ENCODE measurements at regions not wholly inside any gene's neighbourhood (a gene's known extent, or its start where the extent isn't known, plus 50 kb on each side); places are given as distances from the start of the nearest gene placed in this dataset.

DNA sequence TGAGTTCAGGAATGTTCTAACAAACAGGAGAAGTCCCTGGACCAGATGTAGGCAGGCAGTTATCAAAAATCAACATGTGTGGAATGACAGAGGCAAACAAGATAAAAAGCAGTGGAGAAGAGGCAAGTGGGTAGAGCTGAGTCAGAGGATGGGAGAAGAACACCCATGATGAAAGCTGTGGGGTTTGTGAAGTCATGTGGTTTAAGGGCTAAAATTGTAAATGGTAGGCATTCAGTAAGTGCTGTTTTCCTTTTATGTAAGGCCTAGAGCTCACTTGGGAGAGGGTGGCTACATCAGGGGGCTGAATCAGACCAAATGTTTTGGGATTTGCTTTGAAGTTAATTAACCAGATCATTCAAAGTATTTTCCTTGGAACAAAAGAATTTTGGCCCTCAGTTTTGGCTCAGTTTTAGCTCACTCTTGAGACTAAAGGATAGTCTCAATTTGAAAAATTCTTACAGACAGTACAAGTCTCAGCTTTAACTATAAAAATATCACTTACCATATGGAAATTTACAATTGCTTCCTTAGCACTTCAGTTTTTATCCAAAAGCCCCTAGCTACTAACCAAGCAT lies 114.5 kb upstream of the PCDH7 start:
- DNase-seq: no peak

DNA sequence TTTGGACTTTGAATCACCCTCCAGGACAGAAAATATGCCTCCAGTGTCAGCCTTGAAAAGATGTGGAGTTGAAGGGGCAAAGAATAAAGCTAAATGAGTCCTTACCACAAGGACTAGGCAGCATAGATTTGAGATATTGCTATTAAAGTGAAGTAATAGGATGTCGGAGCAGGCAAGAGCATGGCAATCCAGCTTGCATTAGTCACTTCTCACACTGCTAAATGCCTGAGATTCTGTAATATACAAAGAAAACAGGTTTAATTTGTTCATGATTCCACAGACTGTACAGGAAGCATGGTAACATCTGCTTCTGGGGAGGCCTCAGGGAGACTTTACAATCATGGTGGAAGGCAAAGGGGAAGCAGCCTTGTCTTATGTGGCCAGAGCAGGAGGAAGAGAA lies 109.8 kb upstream of the PCDH7 start:
- DNase-seq: no peak

DNA sequence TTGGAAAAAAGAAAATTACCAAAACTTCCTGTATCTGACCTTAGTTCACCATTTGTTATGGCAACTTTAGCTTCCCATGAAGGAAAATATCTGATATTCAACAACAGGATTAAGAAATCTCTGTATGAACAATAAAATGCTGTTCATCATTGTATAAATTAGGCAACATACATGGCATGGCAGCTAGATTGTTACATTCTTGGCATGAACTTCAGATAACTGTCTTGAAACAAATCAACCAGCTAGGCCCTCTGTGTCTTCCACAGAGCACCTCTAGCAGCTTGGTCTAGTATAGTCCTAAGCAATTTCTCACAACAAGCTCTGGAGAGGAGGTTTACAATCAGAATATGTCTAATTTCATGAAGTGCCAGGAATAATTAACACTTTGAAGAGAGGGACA lies 105.4 kb upstream of the PCDH7 start:
- DNase-seq: no peak

DNA sequence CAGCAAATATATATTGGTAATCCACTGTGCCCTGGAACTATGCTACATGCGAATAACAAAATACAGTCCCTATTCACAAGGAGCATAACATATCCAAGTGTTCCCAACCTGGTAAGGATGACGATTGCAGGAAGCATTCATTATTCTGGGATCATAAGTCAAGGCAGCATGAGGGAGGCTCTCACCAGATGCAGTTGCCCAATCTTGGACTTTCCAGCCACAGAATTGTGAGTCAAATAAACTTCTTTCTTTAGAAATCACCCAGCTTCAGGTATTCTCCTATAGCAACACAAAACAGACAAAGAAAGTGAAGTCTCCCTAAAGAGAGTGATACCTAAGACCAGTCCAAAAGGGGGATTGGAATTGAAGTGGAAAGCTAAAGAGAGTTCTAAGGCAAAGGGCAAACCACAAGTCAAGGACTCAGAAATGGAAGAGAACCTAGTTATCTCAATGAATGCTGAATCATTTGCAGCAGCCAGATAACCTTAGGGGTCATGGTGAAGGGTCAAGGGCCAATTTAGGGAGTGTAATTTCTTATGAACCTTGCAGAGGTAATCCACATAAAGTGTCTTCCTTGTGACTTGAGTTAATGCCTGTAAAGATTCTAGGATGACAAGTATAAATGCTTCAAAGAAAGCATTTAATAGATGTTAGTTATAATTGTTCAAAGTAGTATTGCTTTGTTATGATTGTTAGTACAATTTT lies 103.1 kb upstream of the PCDH7 start:
- no peak for DNase-seq

DNA sequence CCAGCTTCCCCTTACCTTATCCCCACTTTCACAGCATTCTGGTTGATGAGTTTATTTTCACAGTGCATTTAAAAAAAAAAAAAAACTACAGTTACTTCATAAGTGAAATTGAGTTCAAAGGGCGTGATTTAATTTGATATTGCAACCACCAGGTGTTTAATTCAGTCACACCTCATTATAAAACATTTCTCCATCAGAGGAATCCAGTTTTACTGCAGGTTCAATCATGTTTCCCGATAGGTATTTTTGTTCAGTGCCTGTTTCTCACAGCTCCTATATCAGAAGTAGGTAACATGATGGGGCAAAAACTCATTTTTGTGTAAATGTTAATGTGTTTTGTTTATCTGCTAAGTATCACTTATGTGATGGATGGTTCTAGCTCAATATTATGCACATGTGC lies 102.3 kb upstream of the PCDH7 start:
- DNase-seq: no peak

DNA sequence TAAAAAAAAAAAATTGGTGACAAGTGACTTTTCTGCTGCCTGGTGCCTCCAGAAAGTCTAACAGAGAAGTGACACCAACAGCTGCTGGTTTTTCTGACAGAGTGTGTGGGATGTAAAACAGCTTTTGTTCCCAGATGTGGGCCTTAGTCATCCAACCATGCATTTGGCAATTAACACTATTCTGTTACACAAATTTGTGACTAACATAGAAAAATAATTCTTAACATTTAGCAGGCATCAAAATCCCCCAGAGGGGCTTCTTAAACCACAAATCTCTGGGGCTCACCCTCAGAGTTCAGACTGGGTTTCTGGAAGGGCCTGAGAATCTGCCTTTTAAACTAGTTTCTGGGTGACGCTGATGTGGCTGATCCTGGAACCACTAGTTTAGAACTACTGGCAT lies 100.5 kb upstream of the PCDH7 start:
- peak; percentile 25 for DNase-seq

DNA sequence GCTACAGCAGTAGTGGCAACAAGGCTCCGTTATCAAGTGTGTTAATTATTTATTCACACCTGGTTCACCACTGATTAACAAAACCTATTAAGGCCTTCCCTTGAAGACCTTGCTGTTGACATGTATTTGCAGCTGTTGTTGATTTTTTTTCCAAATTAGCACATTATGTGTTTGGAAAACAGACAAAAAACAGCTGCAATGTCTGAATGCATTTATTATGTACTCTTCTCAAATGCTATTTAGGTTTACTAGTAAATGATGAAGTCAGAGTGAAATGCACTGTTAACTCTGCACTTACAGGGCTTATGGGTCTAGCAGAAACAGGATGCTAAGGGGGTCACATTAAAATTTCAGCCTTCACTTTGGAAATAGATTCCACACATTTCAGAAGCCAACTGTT lies 99.5 kb upstream of the PCDH7 start:
- no peak for DNase-seq

DNA sequence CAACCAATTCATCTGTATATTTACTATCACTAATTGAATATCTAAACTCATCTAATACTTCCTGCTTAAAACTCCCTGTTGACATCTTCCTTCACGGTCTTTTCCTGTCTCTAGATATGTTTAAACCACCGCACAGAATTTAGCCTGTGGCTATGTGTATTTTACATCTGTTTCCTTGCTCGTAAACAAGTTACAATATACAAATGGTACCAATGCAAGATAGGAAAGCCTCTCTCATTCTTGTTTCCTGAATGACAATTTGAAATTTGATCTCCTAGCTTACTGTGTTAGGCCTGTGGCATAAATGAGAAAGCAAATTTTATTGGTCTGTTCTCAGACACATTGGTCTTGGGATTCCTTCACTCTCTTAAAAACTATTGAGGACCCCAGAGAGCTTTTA lies 89.7 kb upstream of the PCDH7 start:
- no peak for DNase-seq

DNA sequence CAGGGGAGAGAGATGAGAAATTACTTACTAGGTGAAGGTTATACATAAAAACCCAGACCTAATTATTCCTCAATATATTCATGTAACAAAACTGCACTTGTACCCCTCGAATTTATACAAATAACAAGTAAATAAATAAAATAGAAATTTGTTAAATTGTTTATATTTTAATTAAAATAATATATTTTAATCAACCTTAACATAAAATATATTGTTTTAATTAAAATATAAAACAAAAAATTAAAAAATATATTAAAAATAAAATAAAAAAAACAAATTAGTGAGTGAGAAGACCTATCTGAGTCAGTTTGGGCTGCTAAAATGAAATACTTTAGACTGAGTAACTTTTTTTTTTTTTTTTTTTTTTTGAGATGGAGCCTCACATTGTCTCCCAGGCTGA lies 87.4 kb upstream of the PCDH7 start:
- no peak for DNase-seq

DNA sequence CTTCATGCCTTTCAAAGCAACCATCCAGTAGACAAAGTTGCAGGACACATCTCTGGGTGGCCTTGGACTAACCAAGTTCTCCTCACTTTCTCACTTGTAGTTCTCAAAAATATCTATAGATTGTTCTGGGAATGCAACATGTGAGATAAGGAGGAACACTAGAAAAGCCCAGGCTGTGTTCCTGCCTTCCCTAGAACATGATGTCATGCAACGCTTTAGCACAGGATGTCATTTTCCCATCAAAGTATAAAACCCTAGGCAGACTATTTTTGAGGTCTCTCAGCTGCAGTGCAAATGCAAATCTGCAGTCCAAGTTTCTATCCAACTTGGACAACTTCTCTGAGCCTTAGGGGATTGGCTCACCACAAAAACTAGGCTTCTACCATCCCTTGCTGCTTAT lies 78.8 kb upstream of the PCDH7 start:
- no peak for DNase-seq

DNA sequence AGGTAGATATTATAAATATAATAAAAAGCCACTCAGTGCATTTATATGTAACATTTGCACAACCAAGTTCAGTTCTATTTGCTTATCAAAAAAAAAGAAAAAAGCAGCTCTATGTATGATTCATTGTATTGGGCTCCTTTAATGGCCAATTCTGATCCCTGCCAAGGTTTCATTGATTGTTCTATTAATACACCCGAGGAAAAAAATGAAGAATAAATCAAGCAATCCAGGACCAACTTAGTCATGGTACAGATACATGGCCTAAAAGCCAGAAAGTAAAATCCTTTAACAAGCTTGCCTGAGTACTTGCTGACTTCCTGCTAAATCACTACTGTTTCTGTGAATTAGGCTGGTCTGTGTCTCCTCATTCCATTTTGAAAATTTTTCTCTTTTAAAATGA lies 77.6 kb upstream of the PCDH7 start:
- no peak for DNase-seq

DNA sequence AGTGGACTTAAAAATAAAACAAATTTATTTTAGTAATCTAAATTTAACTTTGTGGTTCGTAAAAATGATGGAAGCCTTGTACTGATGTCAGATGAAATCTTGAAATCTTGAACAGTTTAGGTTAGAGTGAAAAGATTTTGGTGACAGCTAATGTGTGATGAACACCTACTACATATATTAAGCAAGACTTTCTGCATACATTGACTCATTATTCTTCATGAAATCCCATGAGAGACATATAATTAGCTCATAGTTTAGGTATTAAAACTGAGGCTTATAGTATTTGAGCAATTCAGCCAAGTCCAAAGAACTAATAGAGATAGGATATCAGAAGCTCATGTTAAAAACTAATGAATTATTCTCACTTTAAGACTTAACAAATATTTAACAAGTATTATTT lies 66.9 kb upstream of the PCDH7 start:
- DNase-seq: no peak

DNA sequence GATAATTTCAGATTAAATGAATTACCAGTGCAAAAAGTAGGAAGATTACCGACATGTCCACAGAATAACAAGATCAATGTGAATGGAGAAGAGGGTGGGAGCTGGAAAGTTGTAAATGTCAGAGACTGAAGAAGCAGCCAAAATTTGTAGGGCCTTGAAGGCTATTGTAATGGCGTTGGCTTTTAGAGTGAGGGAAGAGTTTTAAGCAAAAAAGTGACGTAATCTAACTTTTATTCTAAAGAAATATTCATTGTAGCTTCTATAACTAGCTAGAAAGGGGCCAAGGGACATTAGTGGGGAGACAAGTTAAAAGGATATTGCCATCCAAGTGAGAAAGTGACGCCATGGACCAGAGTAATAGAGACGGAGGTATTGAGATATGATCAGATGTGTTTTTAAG lies 63.3 kb upstream of the PCDH7 start:
- DNase-seq: no peak

DNA sequence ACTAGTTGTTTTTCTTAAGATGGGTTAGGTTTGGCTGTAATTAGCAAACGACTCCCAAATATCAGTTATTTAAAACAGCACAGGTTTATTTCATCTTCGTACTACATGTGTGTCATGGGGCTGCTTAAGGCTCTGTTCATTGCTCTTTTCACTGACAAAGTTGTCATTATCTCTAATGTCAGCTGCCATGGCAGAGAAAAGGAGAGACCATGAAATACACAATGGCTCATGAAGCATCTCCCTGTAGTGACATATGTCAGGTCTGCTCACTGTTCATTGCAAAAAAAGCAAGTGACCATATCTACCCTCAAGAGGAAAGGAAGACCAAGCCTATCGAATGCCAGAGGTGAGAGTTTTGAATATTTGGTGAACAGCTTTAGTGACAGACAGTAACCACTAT lies 52.2 kb upstream of the PCDH7 start:
- DNase-seq: no peak

DNA sequence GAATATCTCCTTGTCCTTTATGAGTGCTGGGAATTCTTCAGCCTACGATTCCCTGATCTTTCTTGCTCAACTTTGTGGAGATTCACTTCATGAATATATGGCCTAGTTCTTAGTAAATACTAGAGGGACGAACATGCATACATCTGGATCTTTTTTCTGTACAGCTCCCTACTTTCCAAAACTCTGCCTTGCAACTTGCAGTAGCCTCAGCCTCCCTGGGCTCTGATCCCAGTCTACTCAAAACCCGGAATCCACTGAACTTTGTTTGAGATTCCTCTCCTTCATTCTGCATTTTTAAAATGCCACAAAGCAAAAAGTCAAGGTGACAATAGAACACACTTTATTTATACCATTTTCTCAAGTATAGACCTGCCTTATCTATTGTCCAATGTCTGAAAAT lies 50.0 kb upstream of the PCDH7 start:
- no peak for DNase-seq
